Esophagus muscularis mucosa (tissue), 4 donors: ENCODE measurements at regions not wholly inside any gene's neighbourhood (a gene's known extent, or its start where the extent isn't known, plus 50 kb on each side); places are given as distances from the start of the nearest gene placed in this dataset.

Experiments
- DNase-seq: peaks from one replicate; pipeline ENCODE4 v3.0.0-alpha.2; 2017; ENCODE audit errors: extremely low spot score
- H3K27ac ChIP-seq, 4 donors: fragments of 200-600 bp; sonication (generic); replicated peaks in 1 of 4; 1 replicate in 3 of 4; 2 replicates in 1 of 4; pipeline ENCODE4 v1.5.1; 2016 to 2019; ENCODE audit warnings: mild to moderate bottlenecking in 1 of 4
- H3K27me3 ChIP-seq, 4 donors: fragments of 200-600 bp; sonication (generic); one replicate each; pipeline versions ENCODE4 v1.5.1 to v1.6.0; 2016 to 2019
- H3K36me3 ChIP-seq, 4 donors: fragments of 200-600 bp; sonication (generic); one replicate each; pipeline ENCODE4 v1.5.1; 2016 to 2019
- H3K4me1 ChIP-seq, 4 donors: fragments of 200-600 bp; sonication (generic); one replicate each; pipeline ENCODE4 v1.5.1; 2016 to 2019
- H3K4me3 ChIP-seq, 4 donors: fragments of 200-600 bp; sonication (generic); 1 replicate in 2 of 4; 2 replicates in 2 of 4; pipeline ENCODE4 v1.5.1; 2016 to 2019; ENCODE audit warnings: mild to moderate bottlenecking in 4 of 4, moderate library complexity in 1 of 4
- H3K9me3 ChIP-seq, 4 donors: fragments of 200-600 bp; sonication (generic); 1 replicate in 3 of 4; 2 replicates in 1 of 4; pipeline ENCODE4 v1.5.1; 2016 to 2019
- CTCF ChIP-seq, 3 experiments: fragments of 200-600 bp in 2 of 3; fragments of 450-650 bp in 1 of 3; sonication (generic) in 2 of 3; IDR thresholded peaks; one replicate each; pipeline ENCODE4 v1.5.1; 2017 to 2019; ENCODE audit warnings: antibody characterized with exemption in 3 of 3, mild to moderate bottlenecking in 2 of 3, moderate library complexity in 1 of 3
- EP300 ChIP-seq: sonication (generic); formaldehyde crosslinking; IDR thresholded peaks from one replicate; pipeline ENCODE4 v1.6.1; 2017; ENCODE audit warnings: antibody characterized with exemption
- POLR2A ChIP-seq: fragments of 450-650 bp; IDR thresholded peaks from one replicate; pipeline ENCODE4 v1.6.1; 2017; ENCODE audit warnings: antibody characterized with exemption, moderate library complexity, mild to moderate bottlenecking, low read depth
- POLR2AphosphoS5 ChIP-seq, 2 donors: sonication (generic); formaldehyde crosslinking; IDR thresholded peaks; one replicate each; pipeline ENCODE4 v1.6.1; 2017; ENCODE audit warnings: antibody characterized with exemption in 2 of 2
- WGBS: methylation state at CpG from one replicate; pipeline ENCODE4 v1.1.5; 2018; 5-methylcytosine and 5-hydroxymethylcytosine counted together
- intact Hi-C: fragments of 100-400 bp; cut with DNase I; formaldehyde crosslinking; loops from one replicate; pipeline ENCODE4 v1.15.1; 2023

GRCh38 chr3:162558016-162558415, 1061.4 kb downstream of the OTOL1 start:
- no peaks in the 10 kb centered on the region for H3K9me3 ChIP-seq
- H3K36me3 ChIP-seq, result no peaks in the 10 kb centered on the region
- no peak for TF ChIP-seq EP300
- no peak for TF ChIP-seq POLR2A
- TF ChIP-seq POLR2AphosphoS5 (IDR thresholded peaks at IDR 0.05), result no peak
- no peak for TF ChIP-seq CTCF (IDR thresholded peaks at IDR 0.05)
- H3K27me3 ChIP-seq, result no peaks in the 10 kb centered on the region
- 63% methylated on average over 3 of the region's 3 CpGs for WGBS
- H3K27ac ChIP-seq, result no peak overlapping the region
- intact Hi-C loops, result no loop called here
- H3K4me3 ChIP-seq, result no peak overlapping the region
- H3K4me1 ChIP-seq, result no peaks in the 10 kb centered on the region
- no peak for DNase-seq

- no peak overlapping the region for H3K4me3 ChIP-seq
- no peaks in the 10 kb centered on the region for H3K27me3 ChIP-seq
- intact Hi-C loops, result no loop called here
- TF ChIP-seq POLR2AphosphoS5 (IDR thresholded peaks at IDR 0.05), result no peak
- no peak for TF ChIP-seq CTCF (IDR thresholded peaks at IDR 0.05)
- TF ChIP-seq POLR2A, result no peak
- TF ChIP-seq EP300, result no peak
- DNase-seq, result no peak
- no peaks in the 10 kb centered on the region for H3K9me3 ChIP-seq
- H3K27ac ChIP-seq, result no peak overlapping the region
- H3K4me1 ChIP-seq, result peaks cover 0 to 11% (median 7%) of the 10 kb centered on the region in 4 donors
- no peaks in the 10 kb centered on the region for H3K36me3 ChIP-seq
- WGBS, result 39% methylated on average over 2 of the region's 2 CpGs
These were observed 1072.1 kb downstream of the OTOL1 start for GRCh38 chr3:162568706-162569105.

- H3K36me3 ChIP-seq, result no peaks in the 10 kb centered on the region
- 47% methylated on average over 3 of the region's 3 CpGs for WGBS
- no peak for DNase-seq
- no peak overlapping the region for H3K27ac ChIP-seq
- intact Hi-C loops, result no loop called here
- no peak overlapping the region for H3K4me3 ChIP-seq
- no peaks in the 10 kb centered on the region for H3K9me3 ChIP-seq
- TF ChIP-seq POLR2A (no peak), POLR2AphosphoS5 (IDR thresholded peaks at IDR 0.05) (no peak), EP300 (no peak), CTCF (IDR thresholded peaks at IDR 0.05) (no peak)
- H3K4me1 ChIP-seq, result peaks cover 0 to 11% (median 7%) of the 10 kb centered on the region in 4 donors
- no peaks in the 10 kb centered on the region for H3K27me3 ChIP-seq
These were observed 1072.7 kb downstream of the OTOL1 start for GRCh38 chr3:162569314-162569713.

- intact Hi-C loops, result no loop called here
- no peak overlapping the region for H3K4me3 ChIP-seq
- no peak for DNase-seq
- H3K4me1 ChIP-seq, result no peaks in the 10 kb centered on the region
- H3K27ac ChIP-seq, result no peak overlapping the region
- no peaks in the 10 kb centered on the region for H3K9me3 ChIP-seq
- TF ChIP-seq POLR2A, result no peak
- TF ChIP-seq POLR2AphosphoS5 (IDR thresholded peaks at IDR 0.05), result no peak
- no peak for TF ChIP-seq CTCF (IDR thresholded peaks at IDR 0.05)
- H3K36me3 ChIP-seq, result no peaks in the 10 kb centered on the region
- H3K27me3 ChIP-seq, result no peaks in the 10 kb centered on the region
These were observed 1088.4 kb downstream of the OTOL1 start for GRCh38 chr3:162584986-162585385.

GRCh38 chr3:162586591-162586990, 1090.0 kb downstream of the OTOL1 start:
- H3K9me3 ChIP-seq, result no peaks in the 10 kb centered on the region
- TF ChIP-seq POLR2AphosphoS5 (IDR thresholded peaks at IDR 0.05) (no peak), EP300 (no peak), CTCF (IDR thresholded peaks at IDR 0.05) (no peak), POLR2A (no peak)
- WGBS, result 80% methylated on average over 4 of the region's 4 CpGs
- no peaks in the 10 kb centered on the region for H3K4me1 ChIP-seq
- no peak overlapping the region for H3K27ac ChIP-seq
- no peaks in the 10 kb centered on the region for H3K27me3 ChIP-seq
- intact Hi-C loops, result no loop called here
- DNase-seq, result no peak
- H3K4me3 ChIP-seq, result no peak overlapping the region
- no peaks in the 10 kb centered on the region for H3K36me3 ChIP-seq
